ENCODE measurements at regions not wholly inside any gene's neighbourhood (a gene's known extent, or its start where the extent isn't known, plus 50 kb on each side); places are given as distances from the start of the nearest gene placed in this dataset.

GRCh38 chr16:54506214-54506580 is 219.6 kb upstream of the IRX3 start:
- TF ChIP-seq EP300 (IDR thresholded peaks at IDR 0.05) (no peak), POLR2A (IDR thresholded peaks at IDR 0.05) (no peak)
- TF ChIP-seq, protein P1, sequence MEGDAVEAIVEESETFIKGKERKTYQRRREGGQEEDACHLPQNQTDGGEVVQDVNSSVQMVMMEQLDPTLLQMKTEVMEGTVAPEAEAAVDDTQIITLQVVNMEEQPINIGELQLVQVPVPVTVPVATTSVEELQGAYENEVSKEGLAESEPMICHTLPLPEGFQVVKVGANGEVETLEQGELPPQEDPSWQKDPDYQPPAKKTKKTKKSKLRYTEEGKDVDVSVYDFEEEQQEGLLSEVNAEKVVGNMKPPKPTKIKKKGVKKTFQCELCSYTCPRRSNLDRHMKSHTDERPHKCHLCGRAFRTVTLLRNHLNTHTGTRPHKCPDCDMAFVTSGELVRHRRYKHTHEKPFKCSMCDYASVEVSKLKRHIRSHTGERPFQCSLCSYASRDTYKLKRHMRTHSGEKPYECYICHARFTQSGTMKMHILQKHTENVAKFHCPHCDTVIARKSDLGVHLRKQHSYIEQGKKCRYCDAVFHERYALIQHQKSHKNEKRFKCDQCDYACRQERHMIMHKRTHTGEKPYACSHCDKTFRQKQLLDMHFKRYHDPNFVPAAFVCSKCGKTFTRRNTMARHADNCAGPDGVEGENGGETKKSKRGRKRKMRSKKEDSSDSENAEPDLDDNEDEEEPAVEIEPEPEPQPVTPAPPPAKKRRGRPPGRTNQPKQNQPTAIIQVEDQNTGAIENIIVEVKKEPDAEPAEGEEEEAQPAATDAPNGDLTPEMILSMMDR (IDR thresholded peaks at IDR 0.05): no peak
- 11 to 26% (median 13%) methylated on average over 8 of the region's 8 CpGs for WGBS, 3 donors
- no peak for DNase-seq
- no peaks in the 10 kb centered on the region for H3K9me3 ChIP-seq
- H3K27ac ChIP-seq: no peak overlapping the region
- H3K36me3 ChIP-seq: no peaks in the 10 kb centered on the region
- H3K27me3 ChIP-seq: no peaks in the 10 kb centered on the region
- H3K4me1 ChIP-seq (ENCODE audit: insufficient read depth): peaks cover 7% of the 10 kb centered on the region
- intact Hi-C loops (cut with DNase I): no loop called here
- no peak overlapping the region for H3K4me3 ChIP-seq

DNA sequence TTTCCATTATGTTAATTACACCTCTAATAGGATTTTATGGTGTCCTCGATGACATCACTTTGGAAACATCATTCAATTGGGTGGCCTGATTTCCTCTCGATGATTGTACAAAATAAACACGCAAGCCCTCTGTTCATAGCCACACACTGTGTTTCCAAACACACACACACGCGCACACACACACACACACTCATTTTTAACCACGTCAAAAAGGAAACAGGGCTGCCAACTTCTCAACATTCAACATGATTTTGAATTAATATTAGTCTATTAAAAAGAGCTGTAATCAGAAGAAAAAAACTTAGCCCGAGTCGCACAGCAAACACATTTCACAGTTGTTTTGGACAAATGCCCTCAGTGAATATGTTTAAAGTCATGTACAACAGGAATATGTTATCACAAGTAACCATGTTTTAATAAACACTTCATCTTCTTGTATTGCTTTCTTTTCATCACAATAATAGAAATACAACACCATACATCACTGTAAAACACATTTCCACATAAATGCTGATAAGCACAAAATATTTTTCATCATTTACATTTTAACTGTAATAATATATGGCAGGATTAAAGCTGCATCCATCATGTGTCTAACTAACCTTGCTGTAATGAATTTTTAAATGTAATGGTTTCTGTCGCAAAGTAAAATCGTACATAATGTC is 219.1 kb upstream of the IRX3 start:
- intact Hi-C loops (cut with DNase I): no loop called here
- no peaks in the 10 kb centered on the region for H3K36me3 ChIP-seq
- no peak overlapping the region for H3K4me3 ChIP-seq
- H3K27me3 ChIP-seq: no peaks in the 10 kb centered on the region
- DNase-seq: peak in 1 of 5 donors; percentile 45
- WGBS, 3 donors: 28 to 47% (median 33%) methylated on average over 10 of the region's 10 CpGs
- H3K27ac ChIP-seq: no peak overlapping the region
- peaks cover 7% of the 10 kb centered on the region for H3K4me1 ChIP-seq (ENCODE audit: insufficient read depth)
- TF ChIP-seq POLR2A (IDR thresholded peaks at IDR 0.05) (no peak), EP300 (IDR thresholded peaks at IDR 0.05) (no peak)
- TF ChIP-seq, protein P1 (IDR thresholded peaks at IDR 0.05): no peak
- no peaks in the 10 kb centered on the region for H3K9me3 ChIP-seq

DNA sequence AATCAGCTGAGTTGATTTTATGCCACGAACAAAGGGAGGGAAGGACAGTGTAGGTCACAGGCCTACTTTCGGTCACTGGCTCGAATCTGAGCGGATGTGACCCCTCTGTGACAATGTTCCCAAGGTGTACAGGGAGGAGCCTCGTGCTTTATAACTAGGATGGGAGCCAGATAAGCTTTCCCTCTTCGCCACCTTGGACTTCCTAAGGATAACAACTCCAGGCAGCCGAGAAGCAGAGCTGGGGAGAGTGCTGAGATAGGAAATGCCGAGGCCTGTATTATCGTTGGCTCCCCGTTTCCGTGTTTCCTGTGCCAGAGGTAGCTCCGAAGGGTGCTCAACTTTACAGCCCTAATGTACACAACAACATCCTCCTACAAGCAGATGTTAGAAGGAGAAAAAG is 217.8 kb upstream of the IRX3 start:
- intact Hi-C loops (cut with DNase I): no loop called here
- DNase-seq: no peak
- Histone ChIP-seq H3K27ac (no peak overlapping the region), H3K27me3 (no peaks in the 10 kb centered on the region), H3K4me3 (no peak overlapping the region), H3K36me3 (no peaks in the 10 kb centered on the region), H3K9me3 (no peaks in the 10 kb centered on the region), H3K4me1 (ENCODE audit: insufficient read depth) (peaks cover 3% of the 10 kb centered on the region)
- TF ChIP-seq POLR2A (IDR thresholded peaks at IDR 0.05) (no peak), EP300 (IDR thresholded peaks at IDR 0.05) (no peak)
- TF ChIP-seq, protein P1 (IDR thresholded peaks at IDR 0.05): no peak
- 47 to 61% (median 57%) methylated on average over 12 of the region's 12 CpGs for WGBS, 3 donors

GRCh38 chr16:54503856-54504219 is 217.3 kb upstream of the IRX3 start:
- no peak for DNase-seq
- no peaks in the 10 kb centered on the region for H3K36me3 ChIP-seq
- no peak overlapping the region for H3K27ac ChIP-seq
- 43 to 70% (median 49%) methylated on average over 2 of the region's 2 CpGs for WGBS, 3 donors
- H3K4me1 ChIP-seq (ENCODE audit: insufficient read depth): peaks cover 3% of the 10 kb centered on the region
- H3K9me3 ChIP-seq: no peaks in the 10 kb centered on the region
- intact Hi-C loops (cut with DNase I): no loop called here
- no peaks in the 10 kb centered on the region for H3K27me3 ChIP-seq
- TF ChIP-seq, protein P1 (IDR thresholded peaks at IDR 0.05): no peak
- no peak for TF ChIP-seq EP300 (IDR thresholded peaks at IDR 0.05)
- no peak for TF ChIP-seq POLR2A (IDR thresholded peaks at IDR 0.05)
- H3K4me3 ChIP-seq: no peak overlapping the region

Measured in ovary (tissue), 7 donors.